Central memory CD8-positive, alpha-beta T cell (primary cell): ENCODE measurements at regions not wholly inside any gene's neighbourhood (a gene's known extent, or its start where the extent isn't known, plus 50 kb on each side); places are given as distances from the start of the nearest gene placed in this dataset.

Experiments used
- ATAC-seq: fragments of 150-1000 bp; cut with Tn5 transposase; replicated peaks from 2 replicates; pipeline ENCODE4 v1.10.0; 2022; ENCODE audit warnings: mild to moderate bottlenecking, moderate FRiP score, moderate number of reproducible peaks; ENCODE audit not compliant: poor library complexity, severe bottlenecking; ENCODE audit errors: extremely low read depth
- DNase-seq, 2 donors: peaks; one replicate each; pipeline ENCODE4 v3.0.0; 2021; ENCODE audit warnings: low spot score in 2 of 2
- H3K27ac Mint-ChIP-seq: one replicate; pipeline ENCODE4 v1.8.0; 2022; ENCODE audit warnings: low read depth, mild to moderate bottlenecking, moderate library complexity, mixed read lengths
- H3K27me3 Mint-ChIP-seq: one replicate; pipeline ENCODE4 v1.8.0; 2022; ENCODE audit warnings: mixed read lengths
- H3K36me3 Mint-ChIP-seq: one replicate; pipeline ENCODE4 v1.8.0; 2022; ENCODE audit warnings: mild to moderate bottlenecking, moderate library complexity, mixed read lengths; ENCODE audit not compliant: insufficient read depth
- H3K4me1 Mint-ChIP-seq: one replicate; pipeline ENCODE4 v1.8.0; 2022; ENCODE audit warnings: mixed read lengths
- H3K4me3 Mint-ChIP-seq: one replicate; pipeline ENCODE4 v1.8.0; 2022; ENCODE audit warnings: mild to moderate bottlenecking, moderate library complexity, mixed read lengths
- H3K9me3 Mint-ChIP-seq: one replicate; pipeline ENCODE4 v1.8.0; 2022; ENCODE audit warnings: mixed read lengths

- no peaks in the 10 kb centered on the region for H3K4me1 Mint-ChIP-seq
- no peak for ATAC-seq
- H3K27me3 Mint-ChIP-seq = peaks cover 40% of the 10 kb centered on the region
- H3K9me3 Mint-ChIP-seq = no peaks in the 10 kb centered on the region
- DNase-seq = no peak
- no peak overlapping the region for H3K4me3 Mint-ChIP-seq
- H3K27ac Mint-ChIP-seq = no peak overlapping the region
- H3K36me3 Mint-ChIP-seq = no peaks in the 10 kb centered on the region
These were observed 109.5 kb upstream of the ADRA2C start for GRCh38 chr4:3656416-3657356.

GRCh38 chr4:3655963-3656362 lies 110.2 kb upstream of the ADRA2C start:
- Mint-ChIP-seq H3K4me3 (no peak overlapping the region), H3K36me3 (no peaks in the 10 kb centered on the region), H3K27ac (no peak overlapping the region), H3K9me3 (no peaks in the 10 kb centered on the region), H3K4me1 (no peaks in the 10 kb centered on the region), H3K27me3 (peaks cover 40% of the 10 kb centered on the region)
- ATAC-seq = no peak
- DNase-seq = no peak

- no peak for DNase-seq
- Mint-ChIP-seq H3K27ac (no peak overlapping the region), H3K36me3 (no peaks in the 10 kb centered on the region), H3K9me3 (no peaks in the 10 kb centered on the region), H3K27me3 (peaks cover 44% of the 10 kb centered on the region), H3K4me3 (no peak overlapping the region), H3K4me1 (no peaks in the 10 kb centered on the region)
- no peak for ATAC-seq
These were observed 110.7 kb upstream of the ADRA2C start for GRCh38 chr4:3655485-3655884.

GRCh38 chr4:3654036-3654807 lies 112.0 kb upstream of the ADRA2C start:
- no peak overlapping the region for H3K4me3 Mint-ChIP-seq
- ATAC-seq (no peak), DNase-seq (no peak)
- H3K9me3 Mint-ChIP-seq = no peaks in the 10 kb centered on the region
- no peaks in the 10 kb centered on the region for H3K36me3 Mint-ChIP-seq
- peaks cover 51% of the 10 kb centered on the region for H3K27me3 Mint-ChIP-seq
- H3K4me1 Mint-ChIP-seq = no peaks in the 10 kb centered on the region
- no peak overlapping the region for H3K27ac Mint-ChIP-seq

- Mint-ChIP-seq H3K36me3 (no peaks in the 10 kb centered on the region), H3K4me1 (no peaks in the 10 kb centered on the region), H3K27ac (no peak overlapping the region), H3K4me3 (no peak overlapping the region), H3K27me3 (peaks cover 54% of the 10 kb centered on the region), H3K9me3 (no peaks in the 10 kb centered on the region)
- ATAC-seq = no peak
- no peak for DNase-seq
These were observed 113.6 kb upstream of the ADRA2C start for GRCh38 chr4:3652586-3652985.

- ATAC-seq (no peak), DNase-seq (no peak)
- Mint-ChIP-seq H3K4me1 (no peaks in the 10 kb centered on the region), H3K9me3 (no peaks in the 10 kb centered on the region), H3K36me3 (no peaks in the 10 kb centered on the region), H3K27ac (no peak overlapping the region), H3K4me3 (no peak overlapping the region), H3K27me3 (peaks cover 57% of the 10 kb centered on the region)
These were observed 114.8 kb upstream of the ADRA2C start for GRCh38 chr4:3651267-3651845.

GRCh38 chr4:3649491-3649890 lies 116.7 kb upstream of the ADRA2C start:
- no peak for ATAC-seq
- Mint-ChIP-seq H3K9me3 (no peaks in the 10 kb centered on the region), H3K4me1 (no peaks in the 10 kb centered on the region), H3K36me3 (peaks cover 2% of the 10 kb centered on the region), H3K27me3 (peaks cover 64% of the 10 kb centered on the region), H3K27ac (no peak overlapping the region), H3K4me3 (no peak overlapping the region)
- DNase-seq = no peak

- Mint-ChIP-seq H3K9me3 (no peaks in the 10 kb centered on the region), H3K4me3 (no peak overlapping the region), H3K27me3 (peaks cover 65% of the 10 kb centered on the region), H3K27ac (no peak overlapping the region), H3K4me1 (no peaks in the 10 kb centered on the region), H3K36me3 (peaks cover 2% of the 10 kb centered on the region)
- DNase-seq (no peak), ATAC-seq (no peak)
These were observed 116.5 kb upstream of the LRPAP1 start for GRCh38 chr4:3648731-3649130.

GRCh38 chr4:3648195-3648594 lies 116.0 kb upstream of the LRPAP1 start:
- H3K36me3 Mint-ChIP-seq = peaks cover 2% of the 10 kb centered on the region
- no peak for ATAC-seq
- DNase-seq = no peak
- peaks cover 65% of the 10 kb centered on the region for H3K27me3 Mint-ChIP-seq
- H3K4me1 Mint-ChIP-seq = no peaks in the 10 kb centered on the region
- no peak overlapping the region for H3K27ac Mint-ChIP-seq
- no peak overlapping the region for H3K4me3 Mint-ChIP-seq
- H3K9me3 Mint-ChIP-seq = no peaks in the 10 kb centered on the region

GRCh38 chr4:3647421-3647820 lies 115.2 kb upstream of the LRPAP1 start:
- peaks cover 3% of the 10 kb centered on the region for H3K36me3 Mint-ChIP-seq
- H3K9me3 Mint-ChIP-seq = no peaks in the 10 kb centered on the region
- no peak overlapping the region for H3K4me3 Mint-ChIP-seq
- H3K27ac Mint-ChIP-seq = no peak overlapping the region
- DNase-seq (no peak), ATAC-seq (no peak)
- peaks cover 61% of the 10 kb centered on the region for H3K27me3 Mint-ChIP-seq
- no peaks in the 10 kb centered on the region for H3K4me1 Mint-ChIP-seq

GRCh38 chr4:3645711-3646679 lies 113.8 kb upstream of the LRPAP1 start:
- H3K27ac Mint-ChIP-seq = no peak overlapping the region
- DNase-seq (no peak), ATAC-seq (no peak)
- peaks cover 64% of the 10 kb centered on the region for H3K27me3 Mint-ChIP-seq
- H3K36me3 Mint-ChIP-seq = peaks cover 3% of the 10 kb centered on the region
- H3K9me3 Mint-ChIP-seq = no peaks in the 10 kb centered on the region
- H3K4me1 Mint-ChIP-seq = no peaks in the 10 kb centered on the region
- H3K4me3 Mint-ChIP-seq = no peak overlapping the region
